Mucosa of descending colon (tissue), 3 donors: ENCODE measurements at regions not wholly inside any gene's neighbourhood (a gene's known extent, or its start where the extent isn't known, plus 50 kb on each side); places are given as distances from the start of the nearest gene placed in this dataset.

Experiments used
- ATAC-seq: fragments of 200-7000 bp; cut with Tn5 transposase; one replicate; pipeline ENCODE4 v1.9.1; 2020; ENCODE audit warnings: mild to moderate bottlenecking, moderate library complexity
- DNase-seq, 3 donors: peaks; one replicate each; pipeline ENCODE4 v3.0.0-alpha.2; 2020
- H3K36me3 ChIP-seq: fragments of 200-600 bp; one replicate; pipeline ENCODE4 v1.8.0; 2021; ENCODE audit warnings: low read depth, mild to moderate bottlenecking
- H3K4me1 ChIP-seq: fragments of 200-600 bp; one replicate; pipeline ENCODE4 v1.8.0; 2021; ENCODE audit warnings: low read depth, mild to moderate bottlenecking
- H3K4me3 ChIP-seq: fragments of 200-600 bp; one replicate; pipeline ENCODE4 v1.8.0; 2021; ENCODE audit warnings: mild to moderate bottlenecking
- H3K9me3 ChIP-seq: fragments of 200-600 bp; one replicate; pipeline ENCODE4 v1.8.0; 2021; ENCODE audit warnings: mild to moderate bottlenecking
- CTCF ChIP-seq: fragments of 200-600 bp; IDR thresholded peaks from one replicate; pipeline ENCODE4 v1.8.0; 2022; ENCODE audit warnings: antibody characterized with exemption, mild to moderate bottlenecking
- intact Hi-C, 2 donors: fragments of 100-400 bp; cut with DNase I in 1 of 2; cut with micrococcal nuclease in 1 of 2; formaldehyde crosslinking; loops; one replicate each; pipeline versions ENCODE4 v1.11.0 to v1.11.1; 2022; cut with DNase I, micrococcal nuclease
- donor health status: DM: no; HTN: no; CAD: no; lungs with moderate emphysema.
- donor health status: DM: no; HTN: no; CAD: no.
- donor health status: DM: no; HTN: yes; CAD: no.

- Histone ChIP-seq H3K9me3 (peaks cover 2% of the 10 kb centered on the region), H3K4me3 (no peak overlapping the region), H3K36me3 (no peaks in the 10 kb centered on the region), H3K4me1 (no peaks in the 10 kb centered on the region)
- TF ChIP-seq CTCF, result no peak
- DNase-seq (no peak), ATAC-seq (no peak)
- intact Hi-C loops, result no loop called here
These were observed 397.4 kb downstream of the ANKRD7 start for GRCh38 chr7:118621810-118622360.

- no peak overlapping the region for H3K4me3 ChIP-seq
- ATAC-seq (no peak), DNase-seq (no peak)
- no peak for TF ChIP-seq CTCF
- H3K9me3 ChIP-seq, result peaks cover 4% of the 10 kb centered on the region
- H3K36me3 ChIP-seq, result no peaks in the 10 kb centered on the region
- no peaks in the 10 kb centered on the region for H3K4me1 ChIP-seq
- intact Hi-C loops, result no loop called here
These were observed 402.2 kb downstream of the ANKRD7 start for GRCh38 chr7:118626739-118627138.

GRCh38 chr7:118627467-118627866 lies 403.0 kb downstream of the ANKRD7 start:
- H3K4me3 ChIP-seq, result no peak overlapping the region
- H3K9me3 ChIP-seq, result peaks cover 4% of the 10 kb centered on the region
- no peaks in the 10 kb centered on the region for H3K4me1 ChIP-seq
- TF ChIP-seq CTCF, result no peak
- H3K36me3 ChIP-seq, result no peaks in the 10 kb centered on the region
- DNase-seq, result no peak
- intact Hi-C loops, result no loop called here
- ATAC-seq, result no peak

GRCh38 chr7:118629898-118630438 lies 405.5 kb downstream of the ANKRD7 start:
- Histone ChIP-seq H3K36me3 (no peaks in the 10 kb centered on the region), H3K4me3 (no peak overlapping the region), H3K9me3 (peaks cover 4% of the 10 kb centered on the region), H3K4me1 (no peaks in the 10 kb centered on the region)
- no peak for DNase-seq
- no peak for ATAC-seq
- intact Hi-C loops, result no loop called here
- TF ChIP-seq CTCF, result no peak

GRCh38 chr7:118642396-118642795 lies 417.9 kb downstream of the ANKRD7 start:
- no peak for TF ChIP-seq CTCF
- no peak overlapping the region for H3K4me3 ChIP-seq
- intact Hi-C loops, result no loop called here
- H3K9me3 ChIP-seq, result no peaks in the 10 kb centered on the region
- DNase-seq, result no peak
- H3K4me1 ChIP-seq, result no peaks in the 10 kb centered on the region
- no peak for ATAC-seq
- no peaks in the 10 kb centered on the region for H3K36me3 ChIP-seq

GRCh38 chr7:118644346-118644745 lies 419.8 kb downstream of the ANKRD7 start:
- DNase-seq (no peak), ATAC-seq (no peak)
- no peak for TF ChIP-seq CTCF
- intact Hi-C loops, result no loop called here
- H3K9me3 ChIP-seq, result no peaks in the 10 kb centered on the region
- H3K4me3 ChIP-seq, result no peak overlapping the region
- H3K36me3 ChIP-seq, result no peaks in the 10 kb centered on the region
- H3K4me1 ChIP-seq, result no peaks in the 10 kb centered on the region
